HCT116 (cell line): ENCODE measurements at regions not wholly inside any gene's neighbourhood (a gene's known extent, or its start where the extent isn't known, plus 50 kb on each side); places are given as distances from the start of the nearest gene placed in this dataset. TPM values are rescaled to one million over a fixed set of nuclear protein-coding genes. Genes with fewer than 3 reads are reported as not detected.

Experiments used
- ATAC-seq: fragments of 200-7000 bp; cut with Tn5 transposase; 2 replicates; pipeline ENCODE4 v1.9.1; 2020; ENCODE audit warnings: mild to moderate bottlenecking, moderate library complexity
- BruUV-seq: library from RNA; stranded (reverse); fragments of 400-500 nt; replicated peaks from 2 replicates; lab custom pipeline; 2021; lab: Mats Ljungman, UMichigan
- CTCF ChIA-PET: fragments of 300-600 bp; sonication (Branson Sonifier 250); formaldehyde crosslinking; loops from one replicate; lab custom pipeline; 2021; ENCODE audit warnings: antibody characterized with exemption; lab: Charles Lee
- POLR2A ChIA-PET: fragments of 300-600, 350-600 bp; sonication (Branson Sonifier 250); formaldehyde crosslinking; loops from one replicate; lab custom pipeline; 2021; ENCODE audit warnings: antibody characterized with exemption; lab: Charles Lee
- RAD21 ChIA-PET, 2 experiments: fragments of 300-600 bp; sonication (Branson Sonifier 250); formaldehyde crosslinking; loops; one replicate each; lab custom pipeline; 2023; ENCODE audit warnings: low total read pairs in 2 of 2; ENCODE audit not compliant: uncharacterized antibody in 2 of 2, unreplicated experiment in 2 of 2, low non-redundant PET in 1 of 2; lab: Charles Lee
- DNase-seq: peaks from one replicate; pipeline ENCODE4 v3.0.0-alpha.2; 2010; ENCODE audit warnings: low read depth, low spot score
- H2AFZ ChIP-seq: fragments of 200-600 bp; shearing (Covaris generic), sonication (generic); 2 replicates; pipeline ENCODE4 v1.6.1; 2017; ENCODE audit warnings: low read depth, mixed run types, mixed read lengths, antibody characterized with exemption, low read length; ENCODE audit not compliant: poor library complexity, severe bottlenecking
- H3K27ac ChIP-seq: 2 replicates; pipeline ENCODE4 v1.5.1; 2012; ENCODE audit warnings: low read depth, low read length
- H3K27me3 ChIP-seq: fragments of 200-600 bp; sonication (generic); 2 replicates; pipeline ENCODE4 v1.6.1; 2016; ENCODE audit warnings: mixed run types, low read length, mixed read lengths; ENCODE audit not compliant: insufficient read depth
- H3K36me3 ChIP-seq, 2 experiments: fragments of 200-500 bp in 1 of 2; fragments of 200-600 bp in 1 of 2; sonication (Bioruptor generic) in 1 of 2; sonication (generic) in 1 of 2; 2 replicates each; pipeline versions ENCODE4 v1.5.1 to v1.6.1; 2014 to 2016; ENCODE audit warnings: low read length in 2 of 2, inconsistent platforms in 1 of 2, mixed read lengths in 1 of 2, mixed run types in 1 of 2; ENCODE audit not compliant: insufficient read depth in 2 of 2, control insufficient read depth in 1 of 2
- H3K4me1 ChIP-seq, 2 experiments: fragments of 200-600 bp in 1 of 2; sonication (generic) in 1 of 2; 2 replicates each; pipeline versions ENCODE4 v1.5.1 to v1.6.1; 2012 to 2017; ENCODE audit warnings: low read length in 2 of 2, inconsistent platforms in 1 of 2, mild to moderate bottlenecking in 1 of 2, mixed read lengths in 1 of 2, mixed run types in 1 of 2, moderate library complexity in 1 of 2; ENCODE audit not compliant: insufficient read depth in 2 of 2, control insufficient read depth in 1 of 2
- H3K4me2 ChIP-seq: fragments of 200-600 bp; sonication (generic); 2 replicates; pipeline ENCODE4 v1.6.1; 2017; ENCODE audit warnings: mixed run types, low read length, mixed read lengths
- H3K4me3 ChIP-seq, 2 experiments: fragments of 200-600 bp in 1 of 2; sonication (generic) in 1 of 2; replicated peaks in 1 of 2; 2 replicates each; pipeline ENCODE4 v1.5.1; 2011 to 2016; ENCODE audit warnings: low read length in 2 of 2, control low read depth in 1 of 2, low read depth in 1 of 2, mild to moderate bottlenecking in 1 of 2, mixed read lengths in 1 of 2, mixed run types in 1 of 2
- H3K79me2 ChIP-seq: fragments of 200-600 bp; sonication (generic); 2 replicates; pipeline ENCODE4 v1.6.1; 2017; ENCODE audit warnings: mild to moderate bottlenecking, mixed run types, low read length, moderate library complexity, mixed read lengths; ENCODE audit not compliant: insufficient read depth
- H3K9ac ChIP-seq: fragments of 200-600 bp; sonication (generic); 2 replicates; pipeline ENCODE4 v1.6.1; 2016; ENCODE audit warnings: low read length, mixed read lengths
- H3K9me2 ChIP-seq: fragments of 200-600 bp; sonication (generic), shearing (Covaris generic); 2 replicates; pipeline ENCODE4 v1.6.1; 2017; ENCODE audit warnings: mixed run types, mild to moderate bottlenecking, moderate library complexity; ENCODE audit not compliant: insufficient read depth
- H3K9me3 ChIP-seq, 2 experiments: fragments of 200-500 bp in 1 of 2; fragments of 200-600 bp in 1 of 2; sonication (Bioruptor generic) in 1 of 2; sonication (generic) in 1 of 2; 2 replicates each; pipeline ENCODE4 v1.6.1; 2014 to 2017; ENCODE audit warnings: low read length in 2 of 2, mixed read lengths in 2 of 2, inconsistent platforms in 1 of 2, low read depth in 1 of 2, mild to moderate bottlenecking in 1 of 2, mixed run types in 1 of 2, moderate library complexity in 1 of 2; ENCODE audit not compliant: control insufficient read depth in 1 of 2, insufficient read depth in 1 of 2
- H4K20me1 ChIP-seq: fragments of 200-600 bp; sonication (generic), shearing (Covaris generic); 2 replicates; pipeline ENCODE4 v1.6.1; 2017; ENCODE audit warnings: mixed run types, mild to moderate bottlenecking, moderate library complexity; ENCODE audit not compliant: insufficient read depth
- CBX3 ChIP-seq: IDR thresholded peaks from 2 replicates; pipeline ENCODE4 v1.6.1; 2012; ENCODE audit warnings: low read depth
- CEBPB ChIP-seq: IDR thresholded peaks from 2 replicates; pipeline ENCODE4 v1.6.1; 2012; ENCODE audit warnings: low read depth
- EGR1 ChIP-seq: IDR thresholded peaks from 2 replicates; pipeline ENCODE4 v1.6.1; 2012; ENCODE audit warnings: low read depth
- EZH2 ChIP-seq: fragments of 200-600 bp; sonication (generic); IDR thresholded peaks from 2 replicates; pipeline ENCODE4 v1.6.1; 2017; ENCODE audit warnings: antibody characterized with exemption, mixed run types
- JUND ChIP-seq: IDR thresholded peaks from 2 replicates; pipeline ENCODE4 v1.6.1; 2012
- POLR2A ChIP-seq: IDR thresholded peaks from 2 replicates; pipeline ENCODE4 v1.7.0; 2011; ENCODE audit warnings: borderline replicate concordance; ENCODE audit not compliant: insufficient read depth, insufficient read length; ENCODE audit errors: extremely low read depth
- POLR2AphosphoS5 ChIP-seq: IDR thresholded peaks from 2 replicates; pipeline ENCODE4 v1.6.1; 2011; ENCODE audit warnings: mild to moderate bottlenecking, low read depth, low read length, moderate library complexity
- RAD21 ChIP-seq: IDR thresholded peaks from 2 replicates; pipeline ENCODE4 v1.6.1; 2012; ENCODE audit warnings: low read depth, mild to moderate bottlenecking
- SIN3A ChIP-seq: IDR thresholded peaks from 2 replicates; pipeline ENCODE4 v1.6.1; 2012; ENCODE audit warnings: low read depth
- TCF7L2 ChIP-seq: IDR thresholded peaks from 2 replicates; pipeline ENCODE4 v1.7.0; 2011; ENCODE audit warnings: borderline replicate concordance, inconsistent platforms; ENCODE audit not compliant: insufficient read depth, insufficient read length; ENCODE audit errors: extremely low read depth
- YY1 ChIP-seq: IDR thresholded peaks from 2 replicates; pipeline ENCODE4 v1.6.1; 2011; ENCODE audit warnings: low read length, low read depth, moderate library complexity, mild to moderate bottlenecking; ENCODE audit not compliant: insufficient replicate concordance; ENCODE audit errors: extremely low read depth
- ZFX ChIP-seq: fragments of 450-650 bp; IDR thresholded peaks from 2 replicates; pipeline ENCODE4 v1.6.1; 2017
- ZNF274 ChIP-seq: fragments of 200-500 bp; sonication (Bioruptor generic); IDR thresholded peaks from 2 replicates; pipeline ENCODE4 v1.6.1; 2014; ENCODE audit warnings: mild to moderate bottlenecking, low read depth, low read length, inconsistent platforms
- intact Hi-C: fragments of 100-400 bp; cut with micrococcal nuclease; formaldehyde crosslinking; loops from 2 replicates; pipeline ENCODE4 v1.10.0; 2022
- microRNA-seq: library from miRNA; unstranded; fragments of <30 nt; microRNA quantifications from one replicate; pipeline ENCODE4, GENCODE V29; 2016; ENCODE audit warnings: borderline number of aligned reads
- TF ChIP-seq, protein P1 (sequence below): IDR thresholded peaks from 2 replicates; pipeline ENCODE4 v1.6.1; 2012
- TF ChIP-seq, protein P2 (sequence below): IDR thresholded peaks from 2 replicates; pipeline ENCODE4 v1.6.1; 2011; ENCODE audit warnings: mild to moderate bottlenecking, low read length, moderate library complexity; ENCODE audit not compliant: insufficient replicate concordance; ENCODE audit errors: extremely low read depth
- TF ChIP-seq, protein P3 (sequence below): IDR thresholded peaks from 2 replicates; pipeline ENCODE4 v1.6.1; 2012

DNA sequence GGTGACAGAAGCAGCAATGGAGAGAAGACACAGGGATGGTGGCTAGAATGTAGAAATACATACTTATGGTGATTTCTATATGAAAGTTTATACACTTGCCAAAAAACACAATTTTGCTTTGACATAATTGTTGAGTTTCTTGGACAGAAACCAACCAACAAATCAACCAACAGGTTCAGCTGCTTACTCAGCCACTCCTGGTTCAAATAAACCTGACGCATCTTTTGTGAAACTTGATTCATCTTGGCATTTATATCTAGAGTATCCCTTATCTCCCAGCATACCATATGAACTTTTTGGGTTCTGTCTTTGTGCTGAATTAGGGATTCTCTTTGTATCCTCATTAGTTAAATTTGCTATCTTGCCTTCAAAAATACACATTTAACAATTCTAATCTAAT is 54.1 kb upstream of the ERBB4 start:
- POLR2A ChIA-PET = no interaction called here
- Histone ChIP-seq H2AFZ (no peak overlapping the region), H3K4me2 (no peak overlapping the region), H3K9me2 (no peaks in the 10 kb centered on the region), H3K79me2 (no peaks in the 10 kb centered on the region), H3K4me1 (no peaks in the 10 kb centered on the region), H3K9ac (no peak overlapping the region), H3K27ac (no peak overlapping the region), H4K20me1 (no peaks in the 10 kb centered on the region), H3K36me3 (no peaks in the 10 kb centered on the region), H3K9me3 (no peaks in the 10 kb centered on the region), H3K27me3 (no peaks in the 10 kb centered on the region), H3K4me3 (no peak overlapping the region)
- no TSS peak for BruUV-seq
- DNase-seq = no peak
- TF ChIP-seq JUND (no peak), RAD21 (no peak), EGR1 (no peak), CBX3 (no peak), POLR2AphosphoS5 (no peak), YY1 (no peak), TCF7L2 (no peak), POLR2A (no peak), ZNF274 (no peak), ZFX (no peak), SIN3A (no peak), CEBPB (no peak), EZH2 (no peak)
- TF ChIP-seq, protein P1, sequence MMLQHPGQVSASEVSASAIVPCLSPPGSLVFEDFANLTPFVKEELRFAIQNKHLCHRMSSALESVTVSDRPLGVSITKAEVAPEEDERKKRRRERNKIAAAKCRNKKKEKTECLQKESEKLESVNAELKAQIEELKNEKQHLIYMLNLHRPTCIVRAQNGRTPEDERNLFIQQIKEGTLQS = no peak
- TF ChIP-seq, protein P2, sequence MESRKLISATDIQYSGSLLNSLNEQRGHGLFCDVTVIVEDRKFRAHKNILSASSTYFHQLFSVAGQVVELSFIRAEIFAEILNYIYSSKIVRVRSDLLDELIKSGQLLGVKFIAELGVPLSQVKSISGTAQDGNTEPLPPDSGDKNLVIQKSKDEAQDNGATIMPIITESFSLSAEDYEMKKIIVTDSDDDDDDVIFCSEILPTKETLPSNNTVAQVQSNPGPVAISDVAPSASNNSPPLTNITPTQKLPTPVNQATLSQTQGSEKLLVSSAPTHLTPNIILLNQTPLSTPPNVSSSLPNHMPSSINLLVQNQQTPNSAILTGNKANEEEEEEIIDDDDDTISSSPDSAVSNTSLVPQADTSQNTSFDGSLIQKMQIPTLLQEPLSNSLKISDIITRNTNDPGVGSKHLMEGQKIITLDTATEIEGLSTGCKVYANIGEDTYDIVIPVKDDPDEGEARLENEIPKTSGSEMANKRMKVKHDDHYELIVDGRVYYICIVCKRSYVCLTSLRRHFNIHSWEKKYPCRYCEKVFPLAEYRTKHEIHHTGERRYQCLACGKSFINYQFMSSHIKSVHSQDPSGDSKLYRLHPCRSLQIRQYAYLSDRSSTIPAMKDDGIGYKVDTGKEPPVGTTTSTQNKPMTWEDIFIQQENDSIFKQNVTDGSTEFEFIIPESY = no peak
- TF ChIP-seq, protein P3, sequence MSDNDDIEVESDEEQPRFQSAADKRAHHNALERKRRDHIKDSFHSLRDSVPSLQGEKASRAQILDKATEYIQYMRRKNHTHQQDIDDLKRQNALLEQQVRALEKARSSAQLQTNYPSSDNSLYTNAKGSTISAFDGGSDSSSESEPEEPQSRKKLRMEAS = no peak
- CTCF ChIA-PET = no interaction called here
- RAD21 ChIA-PET = no interaction called here
- intact Hi-C loops = loop anchor here (10.0 kb wide), 1 partner anchor 302 kb away; no protein-coding TSS in a partner anchor
- no peak for ATAC-seq

Small RNA genes lying in the stretch of these regions (microRNA-seq; reads per million reads assigned to microRNA genes)
- gene MIR4776-1 = not detected
- not detected for gene MIR4776-2
